ENCODE measurements at regions not wholly inside any gene's neighbourhood (a gene's known extent, or its start where the extent isn't known, plus 50 kb on each side); places are given as distances from the start of the nearest gene placed in this dataset.
A peak's percentile ranks its signal among the peaks of the same experiment; 100 is the strongest.

- DNase-seq, result no peak
- Histone ChIP-seq H3K4me3 (ENCODE audit: insufficient read depth, low read depth, low read length) (no peak overlapping the region), H3K36me3 (replicated peaks; ENCODE audit: control insufficient read depth, insufficient read depth, low read length) (no peaks in the 10 kb centered on the region), H3K27me3 (ENCODE audit: control insufficient read depth, insufficient read depth, low read length) (no peaks in the 10 kb centered on the region)
Measured at GRCh38 chr1:4424766-4425165, 229.6 kb upstream of the AJAP1 start.

- DNase-seq, result peak; percentile 94
- Histone ChIP-seq H3K36me3 (replicated peaks; ENCODE audit: control insufficient read depth, insufficient read depth, low read length) (no peaks in the 10 kb centered on the region), H3K4me3 (ENCODE audit: insufficient read depth, low read depth, low read length) (no peak overlapping the region), H3K27me3 (ENCODE audit: control insufficient read depth, insufficient read depth, low read length) (no peaks in the 10 kb centered on the region)
Measured at GRCh38 chr1:4425892-4426291, 228.5 kb upstream of the AJAP1 start.

GRCh38 chr1:4428711-4429110 is 225.7 kb upstream of the AJAP1 start:
- no peaks in the 10 kb centered on the region for H3K27me3 ChIP-seq (ENCODE audit: control insufficient read depth, insufficient read depth, low read length)
- no peaks in the 10 kb centered on the region for H3K36me3 ChIP-seq (replicated peaks; ENCODE audit: control insufficient read depth, insufficient read depth, low read length)
- H3K4me3 ChIP-seq (ENCODE audit: insufficient read depth, low read depth, low read length), result no peak overlapping the region
- DNase-seq, result no peak

GRCh38 chr1:4430406-4431365 is 223.7 kb upstream of the AJAP1 start:
- no peak overlapping the region for H3K4me3 ChIP-seq (ENCODE audit: insufficient read depth, low read depth, low read length)
- H3K36me3 ChIP-seq (replicated peaks; ENCODE audit: control insufficient read depth, insufficient read depth, low read length), result no peaks in the 10 kb centered on the region
- H3K27me3 ChIP-seq (ENCODE audit: control insufficient read depth, insufficient read depth, low read length), result no peaks in the 10 kb centered on the region
- DNase-seq, result no peak

- no peak for DNase-seq
- H3K36me3 ChIP-seq (replicated peaks; ENCODE audit: control insufficient read depth, insufficient read depth, low read length), result no peaks in the 10 kb centered on the region
- H3K27me3 ChIP-seq (ENCODE audit: control insufficient read depth, insufficient read depth, low read length), result no peaks in the 10 kb centered on the region
- no peak overlapping the region for H3K4me3 ChIP-seq (ENCODE audit: insufficient read depth, low read depth, low read length)
Measured at GRCh38 chr1:4431491-4431890, 222.9 kb upstream of the AJAP1 start.

GRCh38 chr1:4433075-4433474 is 221.3 kb upstream of the AJAP1 start:
- no peak for DNase-seq
- H3K27me3 ChIP-seq (ENCODE audit: control insufficient read depth, insufficient read depth, low read length), result no peaks in the 10 kb centered on the region
- H3K36me3 ChIP-seq (replicated peaks; ENCODE audit: control insufficient read depth, insufficient read depth, low read length), result no peaks in the 10 kb centered on the region
- H3K4me3 ChIP-seq (ENCODE audit: insufficient read depth, low read depth, low read length), result no peak overlapping the region

GRCh38 chr1:4444086-4444485 is 210.3 kb upstream of the AJAP1 start:
- no peak for DNase-seq
- Histone ChIP-seq H3K27me3 (ENCODE audit: control insufficient read depth, insufficient read depth, low read length) (no peaks in the 10 kb centered on the region), H3K36me3 (replicated peaks; ENCODE audit: control insufficient read depth, insufficient read depth, low read length) (no peaks in the 10 kb centered on the region), H3K4me3 (ENCODE audit: insufficient read depth, low read depth, low read length) (no peak overlapping the region)

GRCh38 chr1:4447778-4448420 is 206.5 kb upstream of the AJAP1 start:
- no peaks in the 10 kb centered on the region for H3K36me3 ChIP-seq (replicated peaks; ENCODE audit: control insufficient read depth, insufficient read depth, low read length)
- DNase-seq, result peak; percentile 56
- no peaks in the 10 kb centered on the region for H3K27me3 ChIP-seq (ENCODE audit: control insufficient read depth, insufficient read depth, low read length)
- no peak overlapping the region for H3K4me3 ChIP-seq (ENCODE audit: insufficient read depth, low read depth, low read length)

- DNase-seq, result no peak
- Histone ChIP-seq H3K4me3 (ENCODE audit: insufficient read depth, low read depth, low read length) (no peak overlapping the region), H3K36me3 (replicated peaks; ENCODE audit: control insufficient read depth, insufficient read depth, low read length) (no peaks in the 10 kb centered on the region), H3K27me3 (ENCODE audit: control insufficient read depth, insufficient read depth, low read length) (no peaks in the 10 kb centered on the region)
Measured at GRCh38 chr1:4449972-4450371, 204.4 kb upstream of the AJAP1 start.

- DNase-seq, result no peak
- no peak overlapping the region for H3K4me3 ChIP-seq (ENCODE audit: insufficient read depth, low read depth, low read length)
- H3K36me3 ChIP-seq (replicated peaks; ENCODE audit: control insufficient read depth, insufficient read depth, low read length), result no peaks in the 10 kb centered on the region
- no peaks in the 10 kb centered on the region for H3K27me3 ChIP-seq (ENCODE audit: control insufficient read depth, insufficient read depth, low read length)
Measured at GRCh38 chr1:4452701-4453100, 201.7 kb upstream of the AJAP1 start.

- no peaks in the 10 kb centered on the region for H3K36me3 ChIP-seq (replicated peaks; ENCODE audit: control insufficient read depth, insufficient read depth, low read length)
- no peaks in the 10 kb centered on the region for H3K27me3 ChIP-seq (ENCODE audit: control insufficient read depth, insufficient read depth, low read length)
- H3K4me3 ChIP-seq (ENCODE audit: insufficient read depth, low read depth, low read length), result no peak overlapping the region
- no peak for DNase-seq
Measured at GRCh38 chr1:4460052-4460451, 194.4 kb upstream of the AJAP1 start.

GRCh38 chr1:4460651-4461050 is 193.8 kb upstream of the AJAP1 start:
- Histone ChIP-seq H3K36me3 (replicated peaks; ENCODE audit: control insufficient read depth, insufficient read depth, low read length) (no peaks in the 10 kb centered on the region), H3K27me3 (ENCODE audit: control insufficient read depth, insufficient read depth, low read length) (no peaks in the 10 kb centered on the region), H3K4me3 (ENCODE audit: insufficient read depth, low read depth, low read length) (no peak overlapping the region)
- no peak for DNase-seq

GRCh38 chr1:4461726-4462290 is 192.6 kb upstream of the AJAP1 start:
- no peaks in the 10 kb centered on the region for H3K27me3 ChIP-seq (ENCODE audit: control insufficient read depth, insufficient read depth, low read length)
- no peak overlapping the region for H3K4me3 ChIP-seq (ENCODE audit: insufficient read depth, low read depth, low read length)
- no peaks in the 10 kb centered on the region for H3K36me3 ChIP-seq (replicated peaks; ENCODE audit: control insufficient read depth, insufficient read depth, low read length)
- no peak for DNase-seq

GRCh38 chr1:4462831-4463484 is 191.5 kb upstream of the AJAP1 start:
- Histone ChIP-seq H3K4me3 (ENCODE audit: insufficient read depth, low read depth, low read length) (no peak overlapping the region), H3K27me3 (ENCODE audit: control insufficient read depth, insufficient read depth, low read length) (no peaks in the 10 kb centered on the region), H3K36me3 (replicated peaks; ENCODE audit: control insufficient read depth, insufficient read depth, low read length) (no peaks in the 10 kb centered on the region)
- DNase-seq, result no peak
